ENCODE measurements at regions not wholly inside any gene's neighbourhood (a gene's known extent, or its start where the extent isn't known, plus 50 kb on each side); places are given as distances from the start of the nearest gene placed in this dataset.

GRCh38 chr12:13471471-13471870, 274.9 kb downstream of the EMP1 start:
- no peak overlapping the region for H3K27ac Mint-ChIP-seq
- H3K4me3 Mint-ChIP-seq: no peak overlapping the region
- H3K36me3 Mint-ChIP-seq (ENCODE audit: low read depth): no peaks in the 10 kb centered on the region
- no peaks in the 10 kb centered on the region for H3K9me3 Mint-ChIP-seq
- intact Hi-C loops (cut with micrococcal nuclease): no loop called here
- no peaks in the 10 kb centered on the region for H3K27me3 Mint-ChIP-seq
- H3K4me1 Mint-ChIP-seq (ENCODE audit: low read depth): no peaks in the 10 kb centered on the region

DNA sequence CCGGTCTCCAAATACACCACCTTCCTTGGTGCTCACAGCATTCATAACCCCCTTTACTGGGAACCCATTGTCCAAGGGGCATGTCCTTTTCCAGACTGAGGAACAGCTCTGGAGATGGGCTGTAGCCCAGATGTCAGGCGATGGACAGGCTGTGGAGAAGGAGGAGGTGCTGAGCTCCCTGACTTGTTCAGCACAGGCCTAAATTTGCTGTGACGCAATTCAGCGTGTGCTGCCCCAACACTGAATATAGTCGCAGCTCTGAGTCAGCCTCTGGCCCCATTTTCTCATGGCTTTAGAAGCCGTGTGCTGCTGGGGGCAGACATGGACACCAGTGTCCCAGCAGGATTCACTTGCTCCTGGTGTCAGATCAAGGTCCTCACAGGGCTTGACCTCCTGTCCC, 269.1 kb downstream of the EMP1 start:
- Mint-ChIP-seq H3K4me1 (ENCODE audit: low read depth) (no peaks in the 10 kb centered on the region), H3K9me3 (no peaks in the 10 kb centered on the region), H3K4me3 (no peak overlapping the region), H3K27ac (no peak overlapping the region), H3K36me3 (ENCODE audit: low read depth) (no peaks in the 10 kb centered on the region), H3K27me3 (no peaks in the 10 kb centered on the region)
- intact Hi-C loops (cut with micrococcal nuclease): no loop called here

DNA sequence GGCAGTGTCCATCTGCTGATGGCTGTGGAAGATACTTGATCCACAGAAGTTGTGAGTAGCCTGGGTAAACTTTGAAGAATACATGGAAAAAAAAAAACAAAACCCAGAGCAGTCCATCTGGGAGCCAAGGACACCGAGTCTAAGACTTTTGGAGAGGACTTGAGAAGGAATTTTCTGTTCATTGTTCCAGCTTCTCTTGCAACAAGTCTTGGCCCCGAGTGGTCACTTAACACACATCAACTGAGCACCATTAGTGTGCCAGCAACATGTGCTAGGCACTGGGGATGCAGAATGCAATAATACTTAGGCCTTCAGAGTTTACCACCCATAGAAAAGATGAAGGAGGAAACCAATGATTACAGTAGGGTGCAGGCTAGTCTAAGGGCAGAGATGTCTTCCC, 266.7 kb downstream of the EMP1 start:
- H3K27me3 Mint-ChIP-seq: peaks cover 2% of the 10 kb centered on the region
- no peaks in the 10 kb centered on the region for H3K36me3 Mint-ChIP-seq (ENCODE audit: low read depth)
- H3K4me3 Mint-ChIP-seq: no peak overlapping the region
- intact Hi-C loops (cut with micrococcal nuclease): no loop called here
- H3K4me1 Mint-ChIP-seq (ENCODE audit: low read depth): no peaks in the 10 kb centered on the region
- H3K9me3 Mint-ChIP-seq: no peaks in the 10 kb centered on the region
- H3K27ac Mint-ChIP-seq: no peak overlapping the region

DNA sequence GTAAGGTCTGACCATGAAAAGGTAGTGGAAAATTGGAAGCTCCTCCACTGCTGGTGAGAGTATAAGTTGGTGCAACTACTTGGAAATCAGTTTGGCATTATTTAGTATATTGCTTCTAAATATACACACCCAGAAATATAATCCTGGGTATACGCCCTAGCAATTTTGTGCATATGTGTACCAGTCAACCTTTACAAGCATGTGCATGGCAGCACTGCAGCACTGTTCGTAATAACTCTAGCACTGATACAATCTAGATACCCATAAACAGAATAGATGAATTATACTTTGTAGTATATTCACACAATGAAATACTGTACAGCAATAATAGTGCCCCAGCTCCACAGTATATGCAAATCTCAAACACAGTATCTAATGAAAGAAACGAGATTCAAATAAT, 265.9 kb downstream of the EMP1 start:
- no peak overlapping the region for H3K27ac Mint-ChIP-seq

GRCh38 chr12:13455778-13456144, 259.2 kb downstream of the EMP1 start:
- H3K4me1 Mint-ChIP-seq (ENCODE audit: low read depth): no peaks in the 10 kb centered on the region
- H3K27me3 Mint-ChIP-seq: peaks cover 2% of the 10 kb centered on the region
- no peaks in the 10 kb centered on the region for H3K9me3 Mint-ChIP-seq
- no peak overlapping the region for H3K27ac Mint-ChIP-seq
- no peak overlapping the region for H3K4me3 Mint-ChIP-seq
- intact Hi-C loops (cut with micrococcal nuclease): no loop called here
- H3K36me3 Mint-ChIP-seq (ENCODE audit: low read depth): no peaks in the 10 kb centered on the region

More for the DNA sequence above, 265.9 kb downstream of the EMP1 start:
- no peaks in the 10 kb centered on the region for H3K9me3 Mint-ChIP-seq
- H3K36me3 Mint-ChIP-seq (ENCODE audit: low read depth): no peaks in the 10 kb centered on the region
- H3K4me1 Mint-ChIP-seq (ENCODE audit: low read depth): no peaks in the 10 kb centered on the region
- H3K27me3 Mint-ChIP-seq: peaks cover 2% of the 10 kb centered on the region
- no peak overlapping the region for H3K4me3 Mint-ChIP-seq
- intact Hi-C loops (cut with micrococcal nuclease): no loop called here

- no peaks in the 10 kb centered on the region for H3K9me3 Mint-ChIP-seq
- H3K27ac Mint-ChIP-seq: no peak overlapping the region
- no peaks in the 10 kb centered on the region for H3K4me1 Mint-ChIP-seq (ENCODE audit: low read depth)
- H3K4me3 Mint-ChIP-seq: no peak overlapping the region
- no peaks in the 10 kb centered on the region for H3K36me3 Mint-ChIP-seq (ENCODE audit: low read depth)
- peaks cover 2% of the 10 kb centered on the region for H3K27me3 Mint-ChIP-seq
- intact Hi-C loops (cut with micrococcal nuclease): no loop called here
Observed at GRCh38 chr12:13454991-13455777, 258.7 kb downstream of the EMP1 start.

DNA sequence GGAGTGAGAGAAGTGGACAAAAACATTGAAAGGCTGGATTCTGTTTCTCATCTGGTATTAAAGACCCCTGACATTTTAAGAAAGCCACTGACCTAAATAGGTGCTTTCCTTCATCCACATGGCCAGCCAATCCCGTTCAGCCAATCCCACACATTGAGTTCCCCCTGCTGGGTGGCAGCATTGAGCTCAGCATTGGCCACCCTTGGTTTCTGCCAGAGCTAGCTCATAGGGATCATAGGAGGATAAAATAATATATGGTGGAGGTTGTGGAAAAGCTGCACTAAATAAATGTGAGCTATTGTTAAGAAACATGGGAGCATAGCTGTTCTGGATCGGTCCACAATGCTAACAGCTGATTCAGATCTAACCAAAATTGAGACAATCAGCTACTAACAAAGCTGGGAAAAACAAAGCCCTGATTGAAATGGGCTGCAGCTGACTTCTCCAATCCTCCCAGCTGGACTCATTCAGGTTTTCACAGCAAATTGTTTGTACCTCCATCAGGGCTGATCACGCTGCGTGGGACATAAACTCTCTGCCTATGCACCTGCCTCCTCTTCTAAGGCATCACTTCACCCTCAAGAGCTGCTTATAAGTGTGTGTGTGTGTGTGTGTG, 256.5 kb downstream of the EMP1 start:
- no peaks in the 10 kb centered on the region for H3K4me1 Mint-ChIP-seq (ENCODE audit: low read depth)

DNA sequence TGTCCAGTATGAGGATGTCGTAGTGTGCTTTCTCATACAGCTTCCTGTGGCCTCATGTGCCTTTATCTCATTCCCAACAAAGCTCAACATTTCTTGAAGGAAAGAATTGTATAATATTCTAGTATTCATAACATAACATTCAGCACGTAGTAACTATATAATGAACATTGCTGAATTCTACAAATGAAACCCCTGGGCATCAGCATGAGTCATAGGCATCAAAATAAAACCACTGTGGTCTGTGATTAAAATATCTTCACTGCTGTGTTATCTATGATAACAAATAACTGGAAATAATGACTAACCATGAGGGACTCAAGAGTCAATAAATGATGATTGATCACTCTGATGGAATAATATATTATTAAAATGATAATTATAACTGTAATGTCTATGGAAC, 255.2 kb downstream of the EMP1 start:
- no peaks in the 10 kb centered on the region for H3K27me3 Mint-ChIP-seq
- no peak overlapping the region for H3K27ac Mint-ChIP-seq
- no peaks in the 10 kb centered on the region for H3K36me3 Mint-ChIP-seq (ENCODE audit: low read depth)
- no peaks in the 10 kb centered on the region for H3K4me1 Mint-ChIP-seq (ENCODE audit: low read depth)
- no peaks in the 10 kb centered on the region for H3K9me3 Mint-ChIP-seq
- no peak overlapping the region for H3K4me3 Mint-ChIP-seq
- intact Hi-C loops (cut with micrococcal nuclease): no loop called here

More for the DNA sequence above, 256.5 kb downstream of the EMP1 start:
- Mint-ChIP-seq H3K27me3 (no peaks in the 10 kb centered on the region), H3K9me3 (no peaks in the 10 kb centered on the region), H3K27ac (no peak overlapping the region), H3K4me3 (no peak overlapping the region), H3K36me3 (ENCODE audit: low read depth) (no peaks in the 10 kb centered on the region)
- intact Hi-C loops (cut with micrococcal nuclease): no loop called here

DNA sequence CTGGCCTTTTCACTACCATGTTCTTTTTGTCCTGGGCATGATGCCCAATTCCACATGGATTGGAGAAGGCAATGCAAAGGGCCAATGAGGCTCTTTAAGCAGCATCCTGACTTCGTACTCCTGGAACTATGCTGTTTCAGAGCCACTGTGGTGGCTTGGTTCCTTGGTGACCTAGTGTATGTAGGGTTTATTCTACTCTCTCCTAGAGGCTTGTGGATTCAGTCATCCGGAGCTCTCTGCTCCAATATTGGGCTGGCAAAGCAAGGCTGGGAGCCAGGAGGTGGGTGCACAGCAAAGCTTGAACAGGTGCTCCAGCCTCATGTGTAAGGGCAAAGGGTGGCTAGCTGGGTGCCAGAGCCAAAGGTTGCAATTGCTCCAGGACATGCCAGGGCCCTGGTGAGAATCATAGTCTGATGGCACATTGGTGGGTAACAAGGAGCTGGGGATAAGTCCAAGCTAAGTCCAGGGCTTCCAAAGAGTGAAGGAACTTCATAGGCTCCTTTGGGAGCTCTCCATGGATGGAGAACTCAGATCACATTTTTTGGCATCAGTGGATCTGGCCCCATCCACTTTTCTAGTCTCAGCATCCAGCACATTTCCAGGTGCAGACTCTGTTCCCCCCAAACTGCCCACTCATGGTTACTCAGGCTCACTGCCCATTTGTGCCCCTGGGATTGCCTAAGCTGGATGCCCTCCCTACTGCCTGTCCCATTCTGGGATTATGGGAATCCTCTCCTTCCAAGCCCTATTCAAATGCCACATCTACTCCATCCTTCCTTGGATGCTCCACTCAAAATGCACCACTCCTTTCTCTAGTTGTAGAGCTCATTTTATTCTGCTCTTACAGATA, 253.9 kb downstream of the EMP1 start:
- intact Hi-C loops (cut with micrococcal nuclease): no loop called here

DNA sequence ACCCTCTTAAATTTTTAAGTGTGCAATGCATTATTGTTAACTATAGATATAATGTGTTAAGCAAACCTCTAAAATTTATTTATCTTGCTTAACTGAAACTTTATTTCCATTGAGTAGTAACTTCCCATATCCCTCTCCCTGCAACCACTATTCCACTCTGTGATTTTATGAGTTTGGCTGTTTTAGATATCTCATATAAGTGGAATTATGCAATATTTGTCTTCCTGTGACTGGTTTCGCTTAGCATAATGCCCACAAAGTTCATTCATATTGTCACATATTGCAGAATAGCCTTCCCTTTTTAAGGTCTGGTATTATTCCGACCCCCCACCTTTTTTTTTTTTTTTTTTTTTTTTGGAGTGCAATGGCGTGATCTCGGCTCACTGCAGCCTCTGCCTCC, 247.6 kb downstream of the EMP1 start:
- Mint-ChIP-seq H3K36me3 (ENCODE audit: low read depth) (no peaks in the 10 kb centered on the region), H3K4me3 (no peak overlapping the region), H3K27ac (no peak overlapping the region), H3K27me3 (no peaks in the 10 kb centered on the region), H3K4me1 (ENCODE audit: low read depth) (no peaks in the 10 kb centered on the region), H3K9me3 (no peaks in the 10 kb centered on the region)
- intact Hi-C loops (cut with micrococcal nuclease): no loop called here

More for the DNA sequence above, 253.9 kb downstream of the EMP1 start:
- Mint-ChIP-seq H3K27me3 (no peaks in the 10 kb centered on the region), H3K27ac (no peak overlapping the region), H3K36me3 (ENCODE audit: low read depth) (no peaks in the 10 kb centered on the region), H3K4me1 (ENCODE audit: low read depth) (no peaks in the 10 kb centered on the region), H3K9me3 (no peaks in the 10 kb centered on the region), H3K4me3 (no peak overlapping the region)

GRCh38 chr12:13443498-13443897, 247.0 kb downstream of the EMP1 start:
- Mint-ChIP-seq H3K27ac (no peak overlapping the region), H3K9me3 (no peaks in the 10 kb centered on the region), H3K27me3 (no peaks in the 10 kb centered on the region), H3K4me3 (no peak overlapping the region), H3K4me1 (ENCODE audit: low read depth) (no peaks in the 10 kb centered on the region), H3K36me3 (ENCODE audit: low read depth) (no peaks in the 10 kb centered on the region)
- intact Hi-C loops (cut with micrococcal nuclease): no loop called here

DNA sequence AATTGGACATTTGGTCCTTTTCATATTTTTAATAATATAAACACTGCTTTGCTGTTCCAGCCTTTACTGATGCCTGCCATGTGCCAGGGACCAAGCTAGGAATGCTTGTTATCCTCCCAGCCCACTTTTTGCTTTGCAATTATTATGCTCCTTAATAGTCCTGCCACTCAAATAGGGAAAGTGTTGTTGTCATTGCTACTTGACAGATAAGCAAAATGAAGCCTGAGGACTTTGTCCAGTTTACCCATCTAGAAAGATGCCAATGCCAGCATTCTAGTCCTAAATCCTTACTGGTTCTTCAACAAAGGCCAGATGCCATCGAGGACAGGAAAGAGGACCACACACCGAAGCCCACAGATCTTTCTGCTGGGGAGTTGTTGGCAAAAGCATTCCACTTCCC, 246.5 kb downstream of the EMP1 start:
- Mint-ChIP-seq H3K4me1 (ENCODE audit: low read depth) (no peaks in the 10 kb centered on the region), H3K4me3 (no peak overlapping the region), H3K36me3 (ENCODE audit: low read depth) (no peaks in the 10 kb centered on the region), H3K9me3 (no peaks in the 10 kb centered on the region), H3K27ac (no peak overlapping the region), H3K27me3 (no peaks in the 10 kb centered on the region)
- intact Hi-C loops (cut with micrococcal nuclease): no loop called here

DNA sequence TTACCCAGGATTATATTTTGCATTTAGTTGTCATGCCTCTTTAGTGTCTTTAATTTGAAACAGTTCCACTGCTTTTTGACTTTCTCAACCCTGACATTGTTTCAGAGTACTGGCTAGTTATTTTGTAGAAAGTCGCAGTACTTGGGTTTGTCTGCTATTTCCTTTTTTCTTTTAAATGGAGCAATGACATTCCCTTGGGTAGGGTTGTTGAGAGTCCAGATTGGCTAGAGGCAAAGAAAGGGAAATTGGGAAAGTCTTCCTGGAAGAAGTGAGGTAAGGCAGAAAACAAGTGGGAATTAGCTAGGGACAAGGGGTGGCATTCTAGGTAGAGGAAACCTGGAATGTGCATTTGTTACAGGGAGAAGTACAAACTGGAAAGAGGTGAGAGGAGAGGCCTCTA, 245.9 kb downstream of the EMP1 start:
- Mint-ChIP-seq H3K27ac (no peak overlapping the region), H3K27me3 (no peaks in the 10 kb centered on the region), H3K9me3 (no peaks in the 10 kb centered on the region)

GRCh38 chr12:13440844-13441243, 244.3 kb downstream of the EMP1 start:
- Mint-ChIP-seq H3K9me3 (no peaks in the 10 kb centered on the region), H3K36me3 (ENCODE audit: low read depth) (no peaks in the 10 kb centered on the region), H3K27me3 (peaks cover 2% of the 10 kb centered on the region), H3K4me1 (ENCODE audit: low read depth) (no peaks in the 10 kb centered on the region), H3K4me3 (no peak overlapping the region), H3K27ac (no peak overlapping the region)
- intact Hi-C loops (cut with micrococcal nuclease): no loop called here

More for the DNA sequence above, 245.9 kb downstream of the EMP1 start:
- Mint-ChIP-seq H3K4me3 (no peak overlapping the region), H3K36me3 (ENCODE audit: low read depth) (no peaks in the 10 kb centered on the region), H3K4me1 (ENCODE audit: low read depth) (no peaks in the 10 kb centered on the region)
- intact Hi-C loops (cut with micrococcal nuclease): no loop called here
